ENCODE measurements at regions not wholly inside any gene's neighbourhood (a gene's known extent, or its start where the extent isn't known, plus 50 kb on each side); places are given as distances from the start of the nearest gene placed in this dataset.

GRCh38 chr4:152159773-152160172 is 376.1 kb downstream of the FBXW7 start:
- no peak overlapping the region for H3K4me3 ChIP-seq
- no peaks in the 10 kb centered on the region for H3K36me3 ChIP-seq (ENCODE audit: low read depth)
- H3K9me3 ChIP-seq = no peaks in the 10 kb centered on the region
- TF ChIP-seq, protein P1, sequence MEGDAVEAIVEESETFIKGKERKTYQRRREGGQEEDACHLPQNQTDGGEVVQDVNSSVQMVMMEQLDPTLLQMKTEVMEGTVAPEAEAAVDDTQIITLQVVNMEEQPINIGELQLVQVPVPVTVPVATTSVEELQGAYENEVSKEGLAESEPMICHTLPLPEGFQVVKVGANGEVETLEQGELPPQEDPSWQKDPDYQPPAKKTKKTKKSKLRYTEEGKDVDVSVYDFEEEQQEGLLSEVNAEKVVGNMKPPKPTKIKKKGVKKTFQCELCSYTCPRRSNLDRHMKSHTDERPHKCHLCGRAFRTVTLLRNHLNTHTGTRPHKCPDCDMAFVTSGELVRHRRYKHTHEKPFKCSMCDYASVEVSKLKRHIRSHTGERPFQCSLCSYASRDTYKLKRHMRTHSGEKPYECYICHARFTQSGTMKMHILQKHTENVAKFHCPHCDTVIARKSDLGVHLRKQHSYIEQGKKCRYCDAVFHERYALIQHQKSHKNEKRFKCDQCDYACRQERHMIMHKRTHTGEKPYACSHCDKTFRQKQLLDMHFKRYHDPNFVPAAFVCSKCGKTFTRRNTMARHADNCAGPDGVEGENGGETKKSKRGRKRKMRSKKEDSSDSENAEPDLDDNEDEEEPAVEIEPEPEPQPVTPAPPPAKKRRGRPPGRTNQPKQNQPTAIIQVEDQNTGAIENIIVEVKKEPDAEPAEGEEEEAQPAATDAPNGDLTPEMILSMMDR (IDR thresholded peaks at IDR 0.05) = no peak
- DNase-seq (no peak), ATAC-seq (no peak)
- intact Hi-C loops (cut with DNase I, micrococcal nuclease) = no loop called here
- no peaks in the 10 kb centered on the region for H3K4me1 ChIP-seq (ENCODE audit: low read depth)

DNA sequence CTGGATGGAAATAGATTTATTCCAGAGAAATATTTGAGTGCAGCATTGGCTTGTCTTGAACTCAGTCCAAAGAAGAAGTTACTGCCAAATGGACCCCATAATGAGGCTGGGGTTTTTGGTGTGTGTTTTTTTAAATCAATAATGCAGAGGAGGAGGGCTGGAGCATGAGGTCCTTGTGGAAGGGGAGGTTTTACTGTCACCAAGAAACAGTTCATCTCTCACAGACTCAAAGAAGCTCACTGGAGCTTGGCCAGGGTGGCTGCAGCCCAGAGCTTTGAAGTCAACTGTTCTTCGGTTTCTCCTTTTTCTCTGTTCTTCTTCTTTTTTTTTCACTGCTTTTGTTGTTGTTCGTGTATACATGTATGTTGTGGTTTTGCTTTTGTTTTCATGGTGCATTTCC is 377.7 kb downstream of the FBXW7 start:
- Histone ChIP-seq H3K4me1 (ENCODE audit: low read depth) (no peaks in the 10 kb centered on the region), H3K4me3 (no peak overlapping the region), H3K36me3 (ENCODE audit: low read depth) (no peaks in the 10 kb centered on the region), H3K9me3 (no peaks in the 10 kb centered on the region)
- TF ChIP-seq, protein P1 (IDR thresholded peaks at IDR 0.05) = no peak
- DNase-seq = no peak
- intact Hi-C loops (cut with DNase I, micrococcal nuclease) = no loop called here
- ATAC-seq = no peak

DNA sequence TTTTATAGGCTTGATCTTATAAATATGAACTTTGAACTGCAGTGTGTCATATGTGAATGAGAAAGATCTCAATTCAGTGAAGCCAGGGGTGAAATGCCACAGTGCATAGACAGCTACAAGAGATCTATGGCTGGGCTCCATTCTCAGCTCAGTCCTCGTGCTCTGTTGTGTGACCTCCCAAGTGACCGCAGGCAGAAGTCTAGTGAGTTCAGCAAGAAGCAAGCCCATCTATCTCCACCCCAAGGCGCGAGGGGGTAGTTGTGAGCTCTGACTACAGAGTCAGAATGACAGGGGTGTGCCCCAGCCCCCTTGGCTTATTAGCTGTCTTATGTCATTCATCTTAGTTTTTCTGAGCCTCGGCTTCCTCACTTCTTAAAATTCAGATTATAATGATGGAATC is 378.3 kb downstream of the FBXW7 start:
- Histone ChIP-seq H3K4me1 (ENCODE audit: low read depth) (no peaks in the 10 kb centered on the region), H3K36me3 (ENCODE audit: low read depth) (no peaks in the 10 kb centered on the region), H3K4me3 (no peak overlapping the region), H3K9me3 (no peaks in the 10 kb centered on the region)
- ATAC-seq (no peak), DNase-seq (no peak)
- TF ChIP-seq, protein P1 (IDR thresholded peaks at IDR 0.05) = no peak
- intact Hi-C loops (cut with DNase I, micrococcal nuclease) = no loop called here

GRCh38 chr4:152156442-152156841 is 379.4 kb downstream of the FBXW7 start:
- Histone ChIP-seq H3K4me3 (no peak overlapping the region), H3K4me1 (ENCODE audit: low read depth) (no peaks in the 10 kb centered on the region), H3K36me3 (ENCODE audit: low read depth) (no peaks in the 10 kb centered on the region), H3K9me3 (no peaks in the 10 kb centered on the region)
- intact Hi-C loops (cut with DNase I, micrococcal nuclease) = no loop called here
- ATAC-seq (no peak), DNase-seq (no peak)
- TF ChIP-seq, protein P1 (IDR thresholded peaks at IDR 0.05) = no peak

- no peaks in the 10 kb centered on the region for H3K4me1 ChIP-seq (ENCODE audit: low read depth)
- no peak overlapping the region for H3K4me3 ChIP-seq
- intact Hi-C loops (cut with DNase I, micrococcal nuclease) = no loop called here
- H3K36me3 ChIP-seq (ENCODE audit: low read depth) = no peaks in the 10 kb centered on the region
- ATAC-seq (no peak), DNase-seq (no peak)
- TF ChIP-seq, protein P1 (IDR thresholded peaks at IDR 0.05) = no peak
- no peaks in the 10 kb centered on the region for H3K9me3 ChIP-seq
Observed at GRCh38 chr4:152155070-152155469, 380.8 kb downstream of the FBXW7 start.

DNA sequence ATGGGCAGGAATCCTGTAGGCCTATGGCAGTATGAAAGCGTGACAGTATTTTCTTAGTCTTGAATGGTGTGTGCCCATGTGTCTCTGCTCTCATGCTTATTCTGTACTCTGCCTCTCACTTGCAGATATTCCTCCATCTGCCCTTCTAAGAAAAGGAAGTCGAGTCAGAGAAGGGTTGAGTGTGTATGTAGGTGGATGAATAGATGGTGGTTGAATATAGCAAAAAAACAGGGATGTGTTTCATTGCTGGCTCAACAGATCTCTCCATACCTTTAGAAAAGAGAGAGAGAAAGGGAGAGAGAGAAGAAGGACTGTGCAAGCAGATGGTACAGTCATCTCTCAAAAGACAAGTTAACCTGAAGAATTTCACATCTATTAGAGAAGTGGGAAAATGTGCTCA is 381.5 kb downstream of the FBXW7 start:
- Histone ChIP-seq H3K4me3 (no peak overlapping the region), H3K4me1 (ENCODE audit: low read depth) (no peaks in the 10 kb centered on the region), H3K9me3 (no peaks in the 10 kb centered on the region), H3K36me3 (ENCODE audit: low read depth) (no peaks in the 10 kb centered on the region)
- ATAC-seq (no peak), DNase-seq (no peak)
- TF ChIP-seq, protein P1 (IDR thresholded peaks at IDR 0.05) = no peak
- intact Hi-C loops (cut with DNase I, micrococcal nuclease) = no loop called here
